ENCODE measurements at regions not wholly inside any gene's neighbourhood (a gene's known extent, or its start where the extent isn't known, plus 50 kb on each side); places are given as distances from the start of the nearest gene placed in this dataset.

- TF ChIP-seq POLR2A (IDR thresholded peaks at IDR 0.05) (no peak), CTCF (IDR thresholded peaks at IDR 0.05) (no peak), POLR2AphosphoS5 (IDR thresholded peaks at IDR 0.05) (no peak)
Measured at GRCh38 chr14:38818555-38818954, 284.5 kb downstream of the SEC23A start.

Measured in stomach (tissue), 4 donors.